MCF 10A (cell line): ENCODE measurements at regions not wholly inside any gene's neighbourhood (a gene's known extent, or its start where the extent isn't known, plus 50 kb on each side); places are given as distances from the start of the nearest gene placed in this dataset.

ENCODE experiments used
- BruUV-seq: library from RNA; stranded (reverse); fragments of 400-500 nt; replicated peaks from 2 replicates; lab custom pipeline; 2021; lab: Mats Ljungman, UMichigan
- CTCF ChIA-PET: fragments of 300-600 bp; sonication (Branson Sonifier 250); formaldehyde crosslinking; extraction: SDS; loops from one replicate; lab custom pipeline; 2021; ENCODE audit warnings: antibody characterized with exemption, inconsistent platforms; lab: Yijun Ruan, JAX
- POLR2A ChIA-PET: fragments of 300-600, 350-650 bp; sonication (Branson Sonifier 250); formaldehyde crosslinking; extraction: SDS; loops from one replicate; lab custom pipeline; 2020; ENCODE audit warnings: antibody characterized with exemption, inconsistent platforms; lab: Yijun Ruan, JAX
- DNase-seq: peaks from one replicate; pipeline ENCODE4 v3.0.0-alpha.2; 2018; ENCODE audit not compliant: unreplicated experiment
- H3K27ac Mint-ChIP-seq: one replicate; pipeline ENCODE4 v1.8.0; 2022; ENCODE audit warnings: mild to moderate bottlenecking, low read depth, mixed read lengths; ENCODE audit not compliant: unreplicated experiment
- H3K27me3 Mint-ChIP-seq: one replicate; pipeline ENCODE4 v1.8.0; 2022; ENCODE audit warnings: mixed read lengths; ENCODE audit not compliant: insufficient read depth, unreplicated experiment
- H3K36me3 Mint-ChIP-seq: one replicate; pipeline ENCODE4 v1.8.0; 2022; ENCODE audit warnings: mild to moderate bottlenecking, moderate library complexity, mixed read lengths; ENCODE audit not compliant: insufficient read depth, unreplicated experiment
- H3K4me1 Mint-ChIP-seq: one replicate; pipeline ENCODE4 v1.8.0; 2022; ENCODE audit warnings: mixed read lengths; ENCODE audit not compliant: insufficient read depth, unreplicated experiment
- H3K4me3 Mint-ChIP-seq: one replicate; pipeline ENCODE4 v1.8.0; 2022; ENCODE audit warnings: mild to moderate bottlenecking, moderate library complexity, mixed read lengths; ENCODE audit not compliant: unreplicated experiment
- H3K9me3 Mint-ChIP-seq: one replicate; pipeline ENCODE4 v1.8.0; 2022; ENCODE audit warnings: mixed read lengths; ENCODE audit not compliant: unreplicated experiment
- CTCF ChIP-seq: fragments of 200-600 bp; IDR thresholded peaks from one replicate; pipeline ENCODE4 v1.8.0; 2022; ENCODE audit warnings: antibody characterized with exemption, mild to moderate bottlenecking; ENCODE audit not compliant: unreplicated experiment
- intact Hi-C: fragments of 100-400 bp; cut with micrococcal nuclease; formaldehyde crosslinking; loops from 2 replicates; pipeline ENCODE4 v1.14.1; 2022

DNA sequence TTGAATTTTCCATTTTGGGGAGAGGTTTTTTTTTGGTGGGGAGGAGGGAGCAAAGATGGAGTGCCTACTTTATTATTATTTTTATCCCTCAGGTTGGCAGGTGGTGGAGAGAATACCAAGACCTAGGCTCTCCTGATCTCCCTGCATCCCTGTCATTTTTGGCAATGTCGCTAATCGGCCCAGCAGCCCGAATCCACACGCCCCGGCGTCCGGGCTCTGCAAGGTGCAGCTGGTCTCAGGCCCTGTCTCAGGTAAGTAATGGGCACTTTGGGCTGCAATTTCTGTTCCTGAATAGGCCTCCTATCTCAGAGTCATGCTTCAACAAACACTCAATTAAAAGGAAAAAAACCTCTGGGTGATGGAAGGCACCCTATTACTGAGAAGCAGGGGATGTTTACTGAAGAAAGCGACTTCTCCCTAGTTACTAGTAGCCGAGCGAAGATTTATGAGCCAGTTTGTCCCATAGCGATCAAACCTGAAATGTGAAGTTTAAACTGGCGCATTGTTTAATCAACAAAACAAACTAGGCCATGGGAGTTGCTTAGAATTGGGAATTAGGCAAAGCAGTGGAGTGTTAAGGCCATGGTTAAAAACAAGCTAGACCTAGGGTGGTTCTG, 137.8 kb downstream of the RWDD3 start:
- Mint-ChIP-seq H3K4me3 (no peak overlapping the region), H3K27me3 (no peaks in the 10 kb centered on the region), H3K36me3 (no peaks in the 10 kb centered on the region), H3K4me1 (no peaks in the 10 kb centered on the region), H3K27ac (no peak overlapping the region), H3K9me3 (no peaks in the 10 kb centered on the region)
- ChIA-PET POLR2A (interaction anchor here (0.6 to 0.7 kb wide), 2 partner anchors 161 to 282 kb away, joined by 3 read pairs; no protein-coding TSS in a partner anchor), CTCF (interaction anchor here (1.0 kb wide), 1 partner anchor 9 kb away, joined by 3 read pairs; no protein-coding TSS in a partner anchor)
- no TSS peak for BruUV-seq
- DNase-seq, result no peak
- intact Hi-C loops, result no loop called here
- no peak for TF ChIP-seq CTCF

DNA sequence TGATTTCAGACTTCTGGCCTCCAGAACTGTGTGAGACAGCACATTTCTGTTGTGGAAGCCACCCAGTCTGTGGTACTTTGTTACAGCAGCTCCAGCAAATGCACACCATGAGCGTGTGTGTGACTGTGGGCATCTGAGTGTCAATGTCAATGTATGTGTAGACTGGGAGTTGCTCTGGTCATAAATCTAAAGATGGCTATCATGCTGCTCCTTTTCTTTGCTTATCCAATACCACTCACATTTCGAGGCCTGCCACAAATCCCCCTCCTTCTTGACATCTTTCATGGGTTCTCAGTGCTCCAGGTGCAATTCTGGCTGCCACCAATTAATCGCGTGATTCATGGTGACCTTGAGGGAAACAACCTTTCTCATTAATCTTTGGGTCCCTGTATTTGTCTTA, 141.2 kb downstream of the RWDD3 start:
- ChIA-PET CTCF (no interaction called here), POLR2A (no interaction called here)
- no TSS peak for BruUV-seq
- DNase-seq, result no peak
- Mint-ChIP-seq H3K27me3 (peaks cover 8% of the 10 kb centered on the region), H3K4me1 (no peaks in the 10 kb centered on the region), H3K4me3 (no peak overlapping the region), H3K36me3 (no peaks in the 10 kb centered on the region), H3K27ac (no peak overlapping the region), H3K9me3 (no peaks in the 10 kb centered on the region)
- TF ChIP-seq CTCF, result no peak
- intact Hi-C loops, result no loop called here

DNA sequence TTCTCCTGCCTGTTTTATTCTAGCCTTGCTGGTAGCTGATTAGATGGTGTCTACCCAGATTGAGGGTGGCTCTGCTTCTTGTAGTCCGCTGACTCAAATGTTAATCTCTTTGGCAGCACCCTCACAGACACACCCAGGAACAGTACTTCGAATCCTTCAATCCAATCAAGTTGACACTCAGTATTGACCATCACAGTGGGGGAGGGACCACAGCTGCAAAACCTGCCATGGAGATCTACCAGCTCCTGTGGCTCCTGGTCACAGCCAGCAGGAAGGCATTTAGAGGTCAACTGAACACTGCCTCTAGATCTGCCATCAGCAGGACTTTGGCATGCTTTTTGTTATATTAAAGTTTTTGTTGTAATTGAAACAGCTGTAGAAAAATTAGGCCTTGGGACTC, 146.9 kb downstream of the RWDD3 start:
- ChIA-PET POLR2A (no interaction called here), CTCF (interaction anchor here (1.1 kb wide), 1 partner anchor 10 kb away, joined by 3 read pairs; no protein-coding TSS in a partner anchor)
- DNase-seq, result no peak
- Mint-ChIP-seq H3K27me3 (peaks cover 11% of the 10 kb centered on the region), H3K4me1 (no peaks in the 10 kb centered on the region), H3K36me3 (no peaks in the 10 kb centered on the region), H3K27ac (no peak overlapping the region), H3K4me3 (no peak overlapping the region), H3K9me3 (no peaks in the 10 kb centered on the region)
- TF ChIP-seq CTCF, result no peak
- no TSS peak for BruUV-seq
- intact Hi-C loops, result no loop called here

- BruUV-seq, result no TSS peak
- Mint-ChIP-seq H3K27me3 (peaks cover 16% of the 10 kb centered on the region), H3K27ac (no peak overlapping the region), H3K36me3 (no peaks in the 10 kb centered on the region), H3K9me3 (no peaks in the 10 kb centered on the region), H3K4me3 (no peak overlapping the region), H3K4me1 (no peaks in the 10 kb centered on the region)
- TF ChIP-seq CTCF, result no peak
- ChIA-PET CTCF (interaction anchor here (0.5 kb wide), 1 partner anchor 258 kb away, joined by 3 read pairs; no protein-coding TSS in a partner anchor), POLR2A (no interaction called here)
- intact Hi-C loops, result no loop called here
- DNase-seq, result no peak
Measured at GRCh38 chr1:95382000-95382786, 148.2 kb downstream of the RWDD3 start.
